T-helper 1 cell treated with Interleukin-12 subunit alpha and Interleukin-12 subunit beta and Interleukin-4 antibody, amounts not matched to agents 30 ng/mL and 1 ng/mL, for 36 hours (primary cell): ENCODE measurements at regions not wholly inside any gene's neighbourhood (a gene's known extent, or its start where the extent isn't known, plus 50 kb on each side); places are given as distances from the start of the nearest gene placed in this dataset.

Source experiments
- intact Hi-C: fragments of 100-400 bp; cut with micrococcal nuclease; formaldehyde crosslinking; loops from one replicate; pipeline ENCODE4 v1.15.1; 2024

DNA sequence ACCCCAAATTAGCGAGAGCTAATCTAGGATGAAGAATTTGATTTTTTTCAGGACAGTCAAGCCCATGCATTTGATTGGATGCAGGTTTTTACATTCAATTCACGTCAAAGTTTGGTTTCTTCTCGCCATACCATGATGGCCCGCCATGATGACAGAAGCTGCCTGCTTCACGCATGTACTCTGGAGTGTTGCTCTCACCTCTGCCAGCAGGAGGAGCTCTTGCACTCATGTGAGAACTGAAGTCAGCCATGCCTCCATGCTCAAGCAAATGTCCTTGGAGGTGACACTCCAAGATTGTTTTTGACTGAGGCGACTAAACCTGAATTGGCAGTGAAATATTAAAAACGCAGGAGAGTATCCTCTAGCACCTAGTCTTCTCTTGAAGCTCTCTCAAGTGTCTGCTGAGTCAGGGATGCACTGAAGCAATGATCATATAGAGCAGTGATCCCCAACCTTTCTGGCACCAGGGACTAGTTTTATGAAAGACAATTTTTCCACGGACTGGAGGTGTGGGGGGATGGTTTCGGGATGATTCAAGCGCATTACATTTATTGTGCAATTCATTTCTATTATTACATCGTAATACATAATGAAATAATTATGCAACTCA lies 120.9 kb downstream of the SAMMSON start:
- intact Hi-C loops, result loop anchor here (1.0 to 5.0 kb wide), 3 partner anchors 239 to 1532 kb away; no protein-coding TSS in a partner anchor

DNA sequence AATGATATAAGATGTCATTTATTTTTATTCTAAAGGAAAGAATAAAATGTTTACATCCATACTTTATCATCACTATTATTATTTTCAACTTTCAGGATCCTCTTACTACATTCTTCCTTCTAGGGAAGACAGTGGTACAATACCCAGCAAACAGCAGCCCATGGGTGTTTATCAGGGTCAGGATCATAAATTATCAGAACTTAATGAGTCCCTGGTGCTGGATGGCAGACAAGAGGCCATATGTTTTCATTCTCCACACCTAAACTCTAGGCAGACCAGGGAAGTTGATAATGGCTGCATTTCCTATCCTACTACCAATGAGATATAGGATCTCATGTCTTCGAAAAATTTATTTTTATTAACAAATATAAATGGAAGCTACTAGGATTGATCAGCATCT lies 127.7 kb downstream of the SAMMSON start:
- intact Hi-C loops, result no loop called here

- intact Hi-C loops, result no loop called here
Observed at GRCh38 chr3:70137366-70137765, 137.8 kb downstream of the SAMMSON start.

DNA sequence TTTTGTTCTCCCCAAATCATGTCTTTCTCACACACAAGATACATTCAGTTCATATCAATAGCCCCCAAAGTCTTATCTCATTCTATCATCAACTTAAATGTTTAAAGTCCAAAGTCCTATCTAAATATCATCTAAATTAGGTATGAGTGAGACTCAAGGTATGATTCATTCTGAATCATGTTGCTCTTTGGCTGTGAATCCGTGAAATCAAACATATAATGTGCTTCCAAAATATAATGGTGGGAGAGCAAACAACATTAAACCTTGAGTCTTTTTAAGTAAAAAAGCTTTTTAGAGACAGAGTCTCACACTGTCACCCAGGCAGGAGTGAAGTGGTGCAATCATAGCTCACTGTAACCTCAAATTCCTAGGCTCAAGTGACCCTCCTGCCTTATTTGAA lies 139.1 kb downstream of the SAMMSON start:
- intact Hi-C loops, result no loop called here
